Cardiac muscle cell (in vitro differentiated cells and primary cell): ENCODE measurements at regions not wholly inside any gene's neighbourhood (a gene's known extent, or its start where the extent isn't known, plus 50 kb on each side); places are given as distances from the start of the nearest gene placed in this dataset.
"Not testable (repeated sequence)": the region's sequence is repeated elsewhere in the genome, so short reads cannot be mapped to it uniquely, and the experiment has no call there.

Experiments
- DNase-seq, 2 donors: peaks; one replicate each; pipeline versions ENCODE4 v3.0.0 to v3.0.0-alpha.2; 2010 to 2017; ENCODE audit warnings: low read depth in 1 of 2, low spot score in 1 of 2
- H3K27ac ChIP-seq: fragments of 200-600 bp; sonication (generic); 2 replicates; pipeline ENCODE4 v1.5.1; 2016
- H3K27me3 ChIP-seq: fragments of 200-600 bp; sonication (generic); 2 replicates; pipeline ENCODE4 v1.6.0; 2016; ENCODE audit warnings: control low read depth
- H3K36me3 ChIP-seq: fragments of 200-600 bp; sonication (generic); 2 replicates; pipeline ENCODE4 v1.5.1; 2016; ENCODE audit warnings: control low read depth
- H3K4me1 ChIP-seq: fragments of 200-600 bp; sonication (generic); 2 replicates; pipeline ENCODE4 v1.8.1; 2017; ENCODE audit warnings: low read depth, mild to moderate bottlenecking, mixed run types
- H3K4me3 ChIP-seq: fragments of 200-600 bp; sonication (generic); 2 replicates; pipeline ENCODE4 v1.5.1; 2016; ENCODE audit warnings: mild to moderate bottlenecking
- H3K9me3 ChIP-seq: fragments of 200-600 bp; sonication (generic); 2 replicates; pipeline ENCODE4 v1.5.1; 2017; ENCODE audit warnings: low read depth, mild to moderate bottlenecking, control low read depth
- CTCF ChIP-seq: IDR thresholded peaks from 2 replicates; pipeline ENCODE4 v1.5.1; 2012; ENCODE audit warnings: low read depth, mild to moderate bottlenecking, low read length

DNA sequence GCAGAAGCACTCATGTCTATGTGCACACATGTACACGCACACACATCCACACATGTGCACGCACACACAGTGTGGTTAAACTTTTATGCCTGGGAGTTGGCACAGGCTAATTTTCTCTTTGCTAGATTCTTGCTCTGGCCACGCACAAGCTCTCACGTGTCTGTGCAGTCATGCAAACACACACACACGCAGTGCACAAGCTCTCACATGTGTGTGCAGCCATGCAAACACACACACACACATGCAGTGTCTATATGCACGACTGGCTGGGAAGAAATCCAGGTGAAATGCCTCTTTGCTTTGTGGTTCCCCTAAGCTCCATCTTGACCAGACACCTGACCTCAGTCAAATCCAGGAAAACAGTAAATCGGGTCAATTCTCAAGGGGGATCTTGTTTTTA lies 138.0 kb downstream of the SHOX start:
- no peak for TF ChIP-seq CTCF
- H3K4me3 ChIP-seq, result no peak overlapping the region

GRCh38 chrX:758917-759316 lies 128.3 kb downstream of the SHOX start:
- Histone ChIP-seq H3K9me3 (no peaks in the 10 kb centered on the region), H3K36me3 (no peaks in the 10 kb centered on the region), H3K27ac (no peak overlapping the region), H3K4me1 (no peaks in the 10 kb centered on the region), H3K27me3 (no peaks in the 10 kb centered on the region), H3K4me3 (no peak overlapping the region)
- TF ChIP-seq CTCF, result no peak
- DNase-seq, result no peak

More for the DNA sequence above, 138.0 kb downstream of the SHOX start:
- Histone ChIP-seq H3K4me1 (no peaks in the 10 kb centered on the region), H3K36me3 (no peaks in the 10 kb centered on the region), H3K27ac (no peak overlapping the region), H3K27me3 (no peaks in the 10 kb centered on the region), H3K9me3 (no peaks in the 10 kb centered on the region)
- DNase-seq, result no peak

DNA sequence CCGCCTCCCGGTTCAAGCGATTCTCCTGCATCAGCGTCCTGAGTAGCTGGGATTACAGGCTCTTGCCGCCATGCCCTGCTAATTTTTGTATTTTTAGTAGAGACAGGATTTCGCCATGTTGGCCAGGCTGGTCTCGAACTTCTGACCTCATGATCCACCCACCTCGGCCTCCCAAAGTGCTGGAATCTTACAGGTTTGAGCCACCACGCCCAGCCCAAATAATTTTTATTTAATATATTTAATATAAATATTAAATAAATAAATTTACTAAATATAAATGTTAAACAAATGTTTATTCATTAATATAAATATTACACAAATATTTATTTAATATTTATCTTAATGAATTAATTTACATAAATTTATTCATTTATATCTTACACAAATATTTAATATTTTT lies 120.2 kb downstream of the SHOX start:
- no peak overlapping the region for H3K4me3 ChIP-seq
- DNase-seq, result no peak
- no peaks in the 10 kb centered on the region for H3K4me1 ChIP-seq
- no peaks in the 10 kb centered on the region for H3K9me3 ChIP-seq
- H3K27me3 ChIP-seq, result no peaks in the 10 kb centered on the region
- TF ChIP-seq CTCF, result no peak
- no peak overlapping the region for H3K27ac ChIP-seq
- no peaks in the 10 kb centered on the region for H3K36me3 ChIP-seq

GRCh38 chrX:750263-750662 lies 119.7 kb downstream of the SHOX start:
- Histone ChIP-seq H3K4me1 (no peaks in the 10 kb centered on the region), H3K4me3 (no peak overlapping the region), H3K36me3 (no peaks in the 10 kb centered on the region), H3K9me3 (no peaks in the 10 kb centered on the region), H3K27ac (no peak overlapping the region), H3K27me3 (no peaks in the 10 kb centered on the region)
- no peak for TF ChIP-seq CTCF
- no peak for DNase-seq

- no peak for TF ChIP-seq CTCF
Observed at GRCh38 chrX:747176-747575, 116.6 kb downstream of the SHOX start.

DNA sequence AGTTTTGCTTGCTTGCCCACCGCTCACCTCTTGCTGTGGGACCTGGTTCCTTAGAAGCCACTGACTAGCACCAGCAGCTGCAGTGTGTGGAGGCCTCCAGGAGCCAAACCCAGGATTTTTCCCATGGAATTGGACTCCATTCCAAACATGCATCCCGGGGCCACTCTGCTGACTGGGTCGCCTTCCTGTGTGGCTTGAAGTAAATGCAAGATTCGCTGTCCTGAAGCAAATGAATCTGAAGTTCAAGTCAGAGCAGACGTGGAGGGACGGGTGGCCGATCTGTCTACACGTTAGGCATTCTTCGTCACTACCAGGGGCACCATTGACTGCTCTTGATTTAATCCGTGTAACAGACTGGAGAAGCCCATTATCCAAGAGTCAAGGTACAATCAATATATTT lies 109.0 kb downstream of the SHOX start:
- TF ChIP-seq CTCF, result no peak
- no peaks in the 10 kb centered on the region for H3K9me3 ChIP-seq

More at GRCh38 chrX:747176-747575, 116.6 kb downstream of the SHOX start:
- Histone ChIP-seq H3K4me3 (no peak overlapping the region), H3K36me3 (no peaks in the 10 kb centered on the region), H3K4me1 (no peaks in the 10 kb centered on the region), H3K27ac (no peak overlapping the region), H3K9me3 (no peaks in the 10 kb centered on the region), H3K27me3 (no peaks in the 10 kb centered on the region)
- DNase-seq, result no peak

DNA sequence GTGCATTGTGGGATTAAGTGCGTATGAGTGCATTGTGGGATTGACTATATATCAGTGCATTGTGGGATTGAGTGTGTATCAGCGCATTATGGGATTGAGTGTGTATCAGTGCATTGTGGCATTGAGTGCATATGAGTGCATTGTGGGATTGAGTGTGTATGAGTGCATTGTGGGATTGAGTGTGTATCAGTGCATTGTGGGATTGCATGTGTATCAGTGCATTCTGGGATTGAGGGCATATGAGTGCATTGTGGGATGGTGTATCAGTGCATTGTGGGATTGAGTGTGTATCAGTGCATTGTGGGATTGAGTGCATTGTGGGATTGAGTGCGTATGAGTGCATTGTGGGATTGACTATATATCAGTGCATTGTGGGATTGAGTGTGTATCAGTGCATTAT lies 106.4 kb downstream of the SHOX start:
- H3K27ac ChIP-seq, H3K27me3 ChIP-seq, H3K36me3 ChIP-seq, H3K4me3 ChIP-seq, H3K4me1 ChIP-seq, H3K9me3 ChIP-seq, DNase-seq: not testable (repeated sequence)

More for the DNA sequence above, 109.0 kb downstream of the SHOX start:
- H3K36me3 ChIP-seq, result no peaks in the 10 kb centered on the region
- H3K4me3 ChIP-seq, result no peak overlapping the region
- no peaks in the 10 kb centered on the region for H3K27me3 ChIP-seq
- no peak for DNase-seq
- no peak overlapping the region for H3K27ac ChIP-seq
- no peaks in the 10 kb centered on the region for H3K4me1 ChIP-seq
